Activated CD4-positive, alpha-beta T cell treated with anti-CD3 and anti-CD28 coated beads, Interleukin-2, amount 10 ng/mL, durations not matched to agents 24 days and 14 days (primary cell): ENCODE measurements at regions not wholly inside any gene's neighbourhood (a gene's known extent, or its start where the extent isn't known, plus 50 kb on each side); places are given as distances from the start of the nearest gene placed in this dataset.
"Not testable (repeated sequence)": the region's sequence is repeated elsewhere in the genome, so short reads cannot be mapped to it uniquely, and the experiment has no call there.

Experiments used
- DNase-seq: peaks from one replicate; pipeline ENCODE4 v3.0.0; 2022
- H3K27ac Mint-ChIP-seq: one replicate; pipeline ENCODE4 v1.8.0; 2022; ENCODE audit warnings: mild to moderate bottlenecking, mixed read lengths
- H3K27me3 Mint-ChIP-seq: one replicate; pipeline ENCODE4 v1.8.0; 2022; ENCODE audit warnings: mixed read lengths
- H3K36me3 Mint-ChIP-seq: one replicate; pipeline ENCODE4 v1.8.0; 2022; ENCODE audit warnings: low read depth, mild to moderate bottlenecking, mixed read lengths
- H3K4me1 Mint-ChIP-seq: one replicate; pipeline ENCODE4 v1.8.0; 2021; ENCODE audit warnings: mixed read lengths
- H3K4me3 Mint-ChIP-seq: one replicate; pipeline ENCODE4 v1.8.0; 2022; ENCODE audit warnings: mild to moderate bottlenecking, moderate library complexity, mixed read lengths
- H3K9me3 Mint-ChIP-seq: one replicate; pipeline ENCODE4 v1.8.0; 2021; ENCODE audit warnings: mixed read lengths
- intact Hi-C: fragments of 100-400 bp; cut with micrococcal nuclease; formaldehyde crosslinking; loops from one replicate; pipeline ENCODE4 v1.15.1; 2023

DNA sequence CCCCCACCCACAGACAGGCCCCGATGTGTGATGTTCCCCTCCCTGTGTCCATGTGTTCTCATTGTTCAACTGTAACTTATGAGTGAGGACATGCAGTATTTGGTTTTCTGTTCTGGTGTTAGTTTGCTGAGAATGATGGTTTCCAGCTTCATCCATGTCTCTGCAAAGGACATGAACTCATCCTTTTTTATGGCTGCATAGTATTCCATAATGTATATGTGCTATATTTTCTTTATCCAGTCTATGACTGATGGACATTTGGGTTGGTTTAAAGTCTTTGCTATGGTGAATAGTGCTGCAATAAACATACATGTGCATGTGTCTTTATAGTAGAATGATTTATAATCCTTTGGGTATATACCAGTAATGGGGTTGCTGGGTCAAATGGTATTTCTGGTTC is 194.1 kb upstream of the CXCL12 start:
- H3K4me1 Mint-ChIP-seq, H3K36me3 Mint-ChIP-seq, H3K27ac Mint-ChIP-seq, H3K27me3 Mint-ChIP-seq, DNase-seq, H3K4me3 Mint-ChIP-seq, H3K9me3 Mint-ChIP-seq, intact Hi-C loops: not testable (repeated sequence)

DNA sequence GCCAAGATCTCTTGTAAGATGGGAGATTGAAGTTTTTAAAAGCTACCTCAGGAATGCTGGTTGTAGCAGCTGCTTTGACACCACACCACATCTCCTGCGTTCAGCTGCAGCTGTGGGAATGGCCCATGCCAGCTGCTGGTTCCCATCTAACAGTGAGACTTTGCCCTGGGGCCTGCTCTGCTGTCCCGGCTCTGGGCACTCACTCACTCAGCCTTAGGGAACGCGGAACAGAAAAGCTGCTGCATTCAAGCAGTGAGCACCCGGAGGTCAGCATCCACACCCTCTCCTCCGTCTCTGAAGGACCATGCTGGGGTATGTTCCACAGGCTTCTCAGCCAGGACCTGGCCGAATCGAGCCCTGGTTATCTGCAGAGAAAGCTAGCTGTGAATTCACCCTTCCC is 197.1 kb upstream of the CXCL12 start:
- Mint-ChIP-seq H3K27ac (no peak overlapping the region), H3K9me3 (no peaks in the 10 kb centered on the region), H3K4me3 (no peak overlapping the region), H3K27me3 (no peaks in the 10 kb centered on the region), H3K36me3 (no peaks in the 10 kb centered on the region), H3K4me1 (no peaks in the 10 kb centered on the region)
- DNase-seq = no peak
- intact Hi-C loops = no loop called here

DNA sequence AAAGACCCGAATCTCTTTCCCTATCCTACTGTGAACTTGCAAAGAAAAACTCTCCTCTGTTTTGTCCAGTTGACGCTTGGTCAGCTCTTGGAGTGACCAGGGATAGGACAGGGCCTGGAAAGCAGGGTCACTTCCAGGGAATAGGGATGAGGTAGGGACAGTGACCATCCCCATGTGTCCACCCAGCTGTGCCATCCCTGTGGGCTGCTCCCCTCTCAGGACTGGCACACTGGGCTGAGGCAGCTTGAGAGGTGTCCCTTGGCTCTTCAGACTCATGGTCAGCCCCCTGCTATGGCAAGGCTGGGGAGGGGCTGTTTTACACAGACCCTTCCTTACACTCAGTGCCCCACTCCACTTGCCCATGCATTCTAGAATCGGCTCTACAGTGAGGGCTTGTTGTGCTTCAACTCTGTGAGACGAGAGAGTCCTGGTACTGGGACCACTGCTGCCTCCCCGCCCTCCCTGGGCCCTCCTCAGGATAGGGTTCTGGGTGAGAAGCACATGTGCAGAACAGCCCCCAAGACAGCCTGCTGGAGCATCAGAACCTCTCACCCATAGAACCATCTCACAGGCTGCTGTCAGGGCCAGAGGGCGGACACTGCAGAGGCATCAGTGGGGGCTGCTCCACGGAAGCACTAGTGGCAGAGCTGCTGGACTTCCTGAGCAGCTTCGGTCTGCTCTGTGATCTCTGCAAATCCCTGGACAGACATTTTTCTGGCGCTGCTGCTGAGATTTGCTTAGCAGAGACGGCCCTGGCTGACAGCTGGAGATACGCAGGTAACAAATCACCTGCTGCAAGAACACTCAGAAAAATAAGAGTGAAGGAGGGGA is 202.8 kb upstream of the CXCL12 start:
- no peaks in the 10 kb centered on the region for H3K9me3 Mint-ChIP-seq
- H3K4me1 Mint-ChIP-seq = no peaks in the 10 kb centered on the region
- intact Hi-C loops = no loop called here
- peak; percentile 34 for DNase-seq
- H3K36me3 Mint-ChIP-seq = no peaks in the 10 kb centered on the region
- H3K27me3 Mint-ChIP-seq = no peaks in the 10 kb centered on the region
- no peak overlapping the region for H3K27ac Mint-ChIP-seq
- no peak overlapping the region for H3K4me3 Mint-ChIP-seq

DNA sequence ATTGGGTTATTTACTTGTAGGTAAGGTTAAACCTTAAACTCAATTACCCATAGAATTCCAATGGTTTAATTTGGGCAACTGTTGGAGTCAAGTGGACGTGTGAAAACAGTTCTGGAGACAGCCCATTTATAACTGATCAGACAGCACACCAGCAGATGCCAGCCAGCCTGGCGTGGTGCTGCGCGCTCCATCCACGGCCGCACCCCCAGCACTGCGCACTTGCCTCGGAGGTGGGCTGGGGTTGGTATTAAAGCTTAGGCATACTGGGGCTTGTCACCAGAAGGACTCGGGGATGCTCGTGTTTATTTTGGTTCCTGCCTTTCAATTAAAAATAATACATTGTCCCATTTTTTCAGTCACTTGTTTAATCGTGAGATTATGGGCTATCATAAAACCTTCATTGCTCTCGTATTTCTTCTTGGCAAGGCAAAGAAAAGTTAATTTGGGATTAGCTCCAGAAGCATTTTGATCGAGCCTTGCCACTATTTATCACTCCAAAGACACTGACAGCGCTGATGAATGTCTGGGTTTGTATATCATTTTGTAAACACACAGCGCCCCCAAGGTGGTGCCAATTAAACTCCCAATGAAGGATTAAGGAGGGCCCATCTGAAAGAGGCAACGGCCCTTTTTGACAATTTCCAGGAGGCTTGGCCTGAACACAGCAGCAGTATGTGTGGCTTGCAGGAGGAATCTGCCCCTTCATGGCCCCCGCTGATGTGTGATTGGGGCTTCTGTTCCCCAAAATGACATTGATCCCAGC is 204.5 kb upstream of the CXCL12 start:
- Mint-ChIP-seq H3K27me3 (no peaks in the 10 kb centered on the region), H3K4me1 (no peaks in the 10 kb centered on the region), H3K36me3 (no peaks in the 10 kb centered on the region), H3K9me3 (no peaks in the 10 kb centered on the region), H3K27ac (no peak overlapping the region), H3K4me3 (no peak overlapping the region)
- intact Hi-C loops = no loop called here
- no peak for DNase-seq

DNA sequence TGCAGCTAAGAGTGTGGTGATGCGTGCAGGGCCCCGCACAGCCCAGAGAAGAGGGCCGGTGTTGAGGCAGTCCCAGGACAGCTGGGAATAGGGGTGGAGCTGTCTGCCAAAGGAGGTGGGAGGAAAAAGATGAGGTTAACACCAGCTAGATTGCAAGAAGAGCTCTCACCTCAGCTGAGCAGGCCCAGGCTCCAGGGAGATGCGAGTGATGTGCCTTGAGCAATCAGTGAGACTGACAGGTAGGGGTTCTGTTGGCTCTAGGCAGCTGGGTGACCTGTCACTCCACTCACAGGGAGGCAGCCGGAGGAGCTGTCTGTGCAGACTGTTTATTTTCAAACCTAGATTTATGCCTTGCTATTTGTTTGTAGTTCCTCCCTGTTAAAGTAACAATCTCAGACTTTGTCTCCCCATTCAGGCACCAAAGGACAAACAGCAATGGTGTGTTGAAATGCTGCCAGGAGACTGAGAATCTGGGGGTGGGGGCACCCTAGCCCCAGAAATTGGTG is 205.1 kb upstream of the CXCL12 start:
- Mint-ChIP-seq H3K4me3 (no peak overlapping the region), H3K27me3 (no peaks in the 10 kb centered on the region), H3K9me3 (no peaks in the 10 kb centered on the region), H3K36me3 (no peaks in the 10 kb centered on the region), H3K4me1 (no peaks in the 10 kb centered on the region), H3K27ac (no peak overlapping the region)
- DNase-seq = no peak
- intact Hi-C loops = no loop called here

DNA sequence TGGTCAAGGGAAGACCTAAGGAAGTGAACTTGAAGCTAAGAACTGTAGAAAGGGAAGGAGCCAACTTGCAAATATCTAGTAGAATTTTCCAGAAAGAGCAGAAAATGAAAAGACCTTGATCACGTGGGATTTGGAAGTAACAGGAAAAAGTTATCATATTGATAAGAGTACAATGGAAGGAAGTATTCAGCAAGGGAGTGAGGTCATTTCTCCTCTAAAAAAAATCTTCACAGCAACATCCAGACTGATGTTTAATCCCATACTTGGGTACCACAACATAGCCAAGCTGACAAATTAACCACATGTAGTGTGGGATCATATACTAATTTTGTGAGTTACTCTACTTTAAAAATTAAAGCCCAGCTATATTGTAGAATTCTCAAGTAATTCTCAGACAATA is 207.0 kb upstream of the CXCL12 start:
- Mint-ChIP-seq H3K4me3 (no peak overlapping the region), H3K36me3 (no peaks in the 10 kb centered on the region), H3K4me1 (no peaks in the 10 kb centered on the region), H3K27ac (no peak overlapping the region), H3K27me3 (no peaks in the 10 kb centered on the region), H3K9me3 (no peaks in the 10 kb centered on the region)
- no peak for DNase-seq
- intact Hi-C loops = no loop called here

DNA sequence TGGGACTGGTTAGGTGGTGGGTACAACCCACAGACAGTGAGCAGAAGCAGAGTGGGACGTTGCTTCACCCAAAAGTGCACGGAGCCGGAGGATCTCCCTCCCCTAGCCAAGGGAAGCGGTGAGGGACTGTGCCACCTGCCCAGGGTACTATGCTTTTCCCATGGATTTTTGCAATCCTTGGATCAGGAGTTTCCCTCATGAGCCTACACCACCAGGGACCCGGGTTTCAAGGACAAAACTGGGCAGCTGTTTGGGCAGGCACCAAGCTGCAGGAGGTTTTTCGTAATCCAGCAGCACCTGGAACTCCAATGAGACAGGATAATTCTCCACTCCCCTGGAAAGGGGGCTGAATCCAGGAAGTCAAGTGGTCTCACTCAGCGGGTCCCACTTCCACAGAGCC is 209.1 kb upstream of the CXCL12 start:
- Mint-ChIP-seq H3K4me3 (no peak overlapping the region), H3K9me3 (no peaks in the 10 kb centered on the region), H3K4me1 (no peaks in the 10 kb centered on the region), H3K36me3 (no peaks in the 10 kb centered on the region), H3K27me3 (no peaks in the 10 kb centered on the region), H3K27ac (no peak overlapping the region)
- DNase-seq = no peak
- intact Hi-C loops = no loop called here

DNA sequence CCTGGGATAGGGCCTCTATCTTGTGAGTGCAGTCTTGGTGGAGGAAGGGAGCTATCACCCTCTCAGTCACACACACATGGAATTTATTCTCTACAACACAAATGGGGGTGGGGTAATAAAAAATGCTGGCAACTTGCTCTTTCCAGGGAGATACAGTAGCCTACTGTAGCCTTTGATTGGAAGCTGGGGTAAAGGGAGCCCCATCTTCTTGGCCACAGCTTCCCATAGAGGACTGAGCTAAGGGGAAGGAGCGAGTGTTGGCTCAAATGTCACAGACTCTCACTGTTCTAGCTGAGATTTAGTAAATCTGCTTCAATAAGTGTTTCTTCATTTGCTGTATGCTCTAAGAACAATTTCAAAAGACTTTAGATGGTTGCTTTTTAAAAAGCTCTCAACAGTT is 222.2 kb upstream of the CXCL12 start:
- H3K9me3 Mint-ChIP-seq = no peaks in the 10 kb centered on the region
- intact Hi-C loops = no loop called here
- no peak overlapping the region for H3K27ac Mint-ChIP-seq
- no peak for DNase-seq
- no peaks in the 10 kb centered on the region for H3K36me3 Mint-ChIP-seq
- peaks cover 3% of the 10 kb centered on the region for H3K27me3 Mint-ChIP-seq
- H3K4me1 Mint-ChIP-seq = no peaks in the 10 kb centered on the region
- no peak overlapping the region for H3K4me3 Mint-ChIP-seq

DNA sequence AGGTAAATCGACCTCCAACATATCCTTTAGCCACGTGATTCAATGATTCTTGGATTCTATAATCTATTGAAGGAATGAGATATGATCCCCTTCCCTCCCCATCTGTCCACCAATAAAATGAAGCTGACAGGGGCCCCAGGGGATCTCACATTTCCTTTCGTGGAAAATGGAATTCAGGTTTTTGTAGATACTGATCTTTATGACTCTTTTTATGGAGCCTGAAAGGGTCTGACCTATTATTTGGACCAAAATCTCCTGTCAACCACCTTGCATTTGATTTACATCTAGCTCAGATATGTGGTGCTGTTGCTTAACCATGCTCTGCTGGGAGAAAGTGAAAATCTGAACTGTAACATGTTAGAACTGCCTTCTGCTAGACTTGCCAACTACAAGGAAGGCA is 234.0 kb upstream of the CXCL12 start:
- Mint-ChIP-seq H3K4me3 (no peak overlapping the region), H3K9me3 (no peaks in the 10 kb centered on the region), H3K36me3 (no peaks in the 10 kb centered on the region), H3K27ac (no peak overlapping the region), H3K4me1 (no peaks in the 10 kb centered on the region), H3K27me3 (no peaks in the 10 kb centered on the region)
- DNase-seq = no peak
- intact Hi-C loops = no loop called here

DNA sequence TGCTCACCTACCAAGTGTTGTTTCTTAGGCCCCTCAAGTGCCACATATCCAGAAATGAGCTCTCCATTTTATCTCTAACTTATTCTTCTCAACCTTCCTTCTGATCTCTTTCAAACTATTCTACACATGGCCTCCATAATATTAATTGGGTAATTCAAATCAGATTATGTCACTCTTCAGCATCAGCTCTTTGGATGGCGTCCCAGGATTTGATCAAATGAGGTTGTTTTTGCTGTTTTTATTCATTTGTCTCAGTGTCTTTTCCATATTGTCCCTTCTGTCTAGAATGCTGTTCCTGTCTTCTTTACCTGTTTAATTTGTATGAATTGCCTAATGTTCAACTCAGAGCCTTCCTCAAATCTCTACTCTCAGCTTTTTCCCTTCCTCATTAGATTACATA is 234.6 kb upstream of the CXCL12 start:
- Mint-ChIP-seq H3K4me1 (no peaks in the 10 kb centered on the region), H3K27me3 (no peaks in the 10 kb centered on the region), H3K27ac (no peak overlapping the region), H3K9me3 (no peaks in the 10 kb centered on the region), H3K36me3 (no peaks in the 10 kb centered on the region), H3K4me3 (no peak overlapping the region)
- intact Hi-C loops = no loop called here
- no peak for DNase-seq

DNA sequence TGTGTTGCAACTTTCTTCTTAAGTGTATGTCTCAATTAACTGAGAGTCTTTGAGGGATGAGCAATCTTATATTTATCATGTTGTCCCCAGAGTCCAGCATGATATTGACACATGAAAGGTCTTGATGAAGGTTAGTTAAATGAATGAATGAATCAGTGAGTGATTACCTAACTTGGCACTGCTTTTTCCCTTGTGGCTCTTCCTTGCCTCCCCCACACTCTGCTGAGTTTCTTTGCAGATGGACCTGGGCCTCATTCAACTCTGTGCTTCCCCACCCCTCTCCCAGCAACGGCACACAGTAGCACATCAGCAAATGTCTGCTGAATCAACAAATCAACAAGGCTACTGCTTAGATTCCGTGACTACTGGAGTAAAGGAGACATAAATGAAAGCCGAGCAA is 235.1 kb upstream of the CXCL12 start:
- DNase-seq = no peak
- Mint-ChIP-seq H3K36me3 (no peaks in the 10 kb centered on the region), H3K9me3 (no peaks in the 10 kb centered on the region), H3K27ac (no peak overlapping the region), H3K27me3 (no peaks in the 10 kb centered on the region), H3K4me3 (no peak overlapping the region), H3K4me1 (no peaks in the 10 kb centered on the region)
- intact Hi-C loops = no loop called here

DNA sequence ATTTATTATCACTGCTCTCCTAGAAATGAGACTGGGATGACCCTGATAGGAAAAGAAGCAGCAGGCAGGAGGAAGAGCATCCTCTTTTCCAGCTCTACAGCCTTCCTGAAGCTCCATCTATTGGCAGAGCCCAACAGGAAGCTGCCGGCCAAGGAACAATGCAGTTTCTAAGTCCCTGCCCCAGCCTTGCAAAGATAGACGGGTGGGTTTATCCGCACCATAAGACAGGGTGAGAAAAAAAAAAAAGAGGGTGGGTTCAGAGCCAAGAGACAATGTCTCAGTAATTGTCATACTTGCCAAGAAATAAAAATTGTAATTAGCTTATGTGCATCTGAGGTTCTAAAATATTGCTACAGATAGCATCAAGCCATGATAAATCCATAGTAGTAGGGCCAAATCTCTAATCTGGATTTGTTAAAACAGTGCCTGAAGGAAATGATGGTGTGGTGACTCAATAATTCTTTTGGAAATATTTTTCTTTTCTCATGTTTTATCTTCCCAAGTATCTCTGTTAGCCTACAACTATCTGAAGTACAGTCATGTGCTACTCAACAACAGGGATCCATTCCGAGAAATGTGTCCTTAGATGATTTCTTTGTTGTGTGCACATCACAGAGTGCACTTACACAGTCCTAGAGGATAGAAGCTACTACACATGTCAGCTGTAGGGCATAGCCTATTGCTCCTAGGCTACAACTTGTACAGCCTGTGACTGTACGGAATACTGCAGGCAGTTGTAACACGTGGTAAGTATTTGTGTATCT is 242.9 kb upstream of the CXCL12 start:
- no peaks in the 10 kb centered on the region for H3K4me1 Mint-ChIP-seq
- no peak for DNase-seq
- H3K36me3 Mint-ChIP-seq = no peaks in the 10 kb centered on the region
- H3K9me3 Mint-ChIP-seq = no peaks in the 10 kb centered on the region
- intact Hi-C loops = no loop called here
- no peak overlapping the region for H3K27ac Mint-ChIP-seq
- H3K4me3 Mint-ChIP-seq = no peak overlapping the region
- H3K27me3 Mint-ChIP-seq = no peaks in the 10 kb centered on the region

DNA sequence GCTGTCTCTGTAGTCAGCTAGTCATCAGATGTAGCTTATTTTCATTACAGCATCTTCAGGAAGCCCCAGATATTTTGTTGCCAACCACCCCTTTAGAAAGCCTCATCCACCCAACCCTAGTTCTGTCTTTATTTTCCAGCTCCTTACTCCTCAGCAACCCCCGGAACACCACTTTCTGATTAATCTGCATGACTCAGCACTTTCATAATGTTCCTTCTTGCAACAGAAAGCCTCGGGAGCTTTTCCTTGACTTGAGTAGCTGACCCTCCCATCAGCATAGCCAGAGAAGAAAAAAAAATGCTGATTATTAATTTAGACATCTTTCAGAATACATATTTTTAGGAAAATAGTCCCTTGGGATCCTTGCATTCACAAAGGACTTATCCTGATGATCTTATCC is 244.0 kb upstream of the CXCL12 start:
- Mint-ChIP-seq H3K9me3 (no peaks in the 10 kb centered on the region), H3K27ac (no peak overlapping the region), H3K36me3 (no peaks in the 10 kb centered on the region), H3K4me3 (no peak overlapping the region), H3K4me1 (no peaks in the 10 kb centered on the region), H3K27me3 (no peaks in the 10 kb centered on the region)
- intact Hi-C loops = no loop called here
- DNase-seq = no peak

DNA sequence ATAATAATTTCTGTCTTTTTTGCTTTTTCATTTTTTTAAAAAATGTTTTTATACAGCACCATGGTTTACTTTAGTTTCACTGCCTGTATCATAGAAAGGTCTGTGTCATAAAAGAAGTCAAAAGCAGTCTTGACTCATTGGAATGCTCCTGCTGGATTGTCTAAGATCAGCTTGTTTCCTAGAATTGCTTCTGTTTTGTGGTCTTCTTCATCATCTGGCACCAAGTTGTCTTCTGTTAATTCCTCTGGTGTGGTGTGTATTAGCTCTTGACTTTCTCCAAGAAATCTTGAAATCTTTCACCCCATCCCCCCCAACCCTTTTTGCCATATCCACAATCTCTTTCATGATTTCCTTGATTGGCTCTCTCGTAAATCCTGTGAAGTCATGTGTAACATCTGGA is 250.3 kb upstream of the CXCL12 start:
- no peaks in the 10 kb centered on the region for H3K27me3 Mint-ChIP-seq
- no peak overlapping the region for H3K4me3 Mint-ChIP-seq
- no peaks in the 10 kb centered on the region for H3K9me3 Mint-ChIP-seq
- intact Hi-C loops = no loop called here
- H3K36me3 Mint-ChIP-seq = no peaks in the 10 kb centered on the region
- no peaks in the 10 kb centered on the region for H3K4me1 Mint-ChIP-seq
- no peak overlapping the region for H3K27ac Mint-ChIP-seq
- DNase-seq = no peak
